ENCODE measurements at regions not wholly inside any gene's neighbourhood (a gene's known extent, or its start where the extent isn't known, plus 50 kb on each side); places are given as distances from the start of the nearest gene placed in this dataset.

DNA sequence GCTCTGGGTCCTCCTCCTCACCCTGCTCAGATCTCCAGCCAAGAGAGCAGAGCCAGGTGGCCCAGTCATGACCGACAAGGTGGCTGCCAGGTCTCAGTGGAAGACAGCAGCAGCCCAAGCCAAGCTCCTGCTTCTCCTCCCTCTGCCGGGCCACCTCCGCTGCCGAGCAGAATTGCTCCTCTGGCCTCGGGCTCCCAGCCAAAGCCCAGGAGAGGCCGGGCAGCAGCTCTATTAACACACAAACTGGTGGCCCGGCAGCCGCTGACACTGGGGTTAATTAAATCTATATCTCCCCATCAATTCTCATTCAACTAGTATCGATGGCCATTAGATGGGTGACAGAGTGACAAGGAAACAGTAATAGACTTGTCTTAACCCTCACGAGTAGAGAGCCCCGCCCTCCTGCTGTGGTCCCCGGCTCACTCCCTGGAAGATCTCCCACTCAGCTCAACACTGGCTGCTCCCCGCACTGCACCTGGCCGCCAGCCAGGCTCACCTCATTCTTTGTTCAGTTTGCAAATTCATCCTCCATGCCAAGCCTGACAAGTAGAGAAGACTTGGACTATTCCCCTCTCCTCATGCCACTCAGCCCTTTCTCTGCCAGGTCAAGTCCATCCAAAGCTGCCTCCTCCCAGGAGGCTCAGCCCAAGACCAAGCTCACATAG, 74.1 kb upstream of the UNC5B start:
- no peak for FAIRE-seq

DNA sequence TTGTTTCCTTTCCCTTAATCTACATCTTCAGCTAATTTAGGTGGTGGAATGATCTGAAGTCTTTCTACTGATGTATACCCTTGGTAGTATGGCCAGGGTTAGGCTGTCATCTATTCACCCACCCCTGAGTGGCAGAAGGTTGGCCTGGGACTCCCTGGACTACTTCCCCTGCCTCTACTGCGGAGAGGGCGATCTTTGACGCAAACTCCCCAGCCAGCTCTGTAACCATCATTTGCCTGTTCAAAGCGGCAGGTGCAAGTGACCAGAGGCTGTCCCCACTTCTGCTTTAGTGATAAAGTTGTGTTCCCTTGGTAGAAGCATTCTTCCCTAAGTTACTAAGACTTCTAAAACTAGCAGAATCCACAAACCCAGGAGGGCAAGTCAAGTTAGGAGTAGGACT, 70.8 kb upstream of the UNC5B start:
- FAIRE-seq = no peak

More for the DNA sequence above, 74.1 kb upstream of the UNC5B start:
- DNase-seq (ENCODE audit: low spot score) = no peak

DNA sequence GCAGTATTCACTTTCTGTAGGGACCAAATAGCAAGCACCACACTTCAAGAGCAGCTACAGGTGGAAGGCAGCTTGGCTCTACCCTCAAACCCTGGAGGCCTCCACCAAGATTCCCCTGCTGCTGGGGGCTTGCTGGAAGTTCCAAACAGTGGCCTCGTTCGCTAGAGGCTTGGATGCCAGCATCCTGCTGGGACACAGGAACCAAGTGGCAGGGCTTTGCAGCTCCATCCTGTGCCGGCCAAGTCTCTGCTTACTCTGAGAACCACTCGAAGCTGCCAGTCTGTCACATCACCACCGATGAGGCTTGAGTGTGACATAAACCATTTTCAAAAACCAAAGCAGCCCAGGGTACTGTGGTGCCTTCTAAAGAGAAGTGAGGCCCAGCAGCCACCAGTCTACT, 69.2 kb upstream of the UNC5B start:
- FAIRE-seq (no peak), DNase-seq (ENCODE audit: low spot score) (no peak)

More for the DNA sequence above, 70.8 kb upstream of the UNC5B start:
- no peak for DNase-seq (ENCODE audit: low spot score)

DNA sequence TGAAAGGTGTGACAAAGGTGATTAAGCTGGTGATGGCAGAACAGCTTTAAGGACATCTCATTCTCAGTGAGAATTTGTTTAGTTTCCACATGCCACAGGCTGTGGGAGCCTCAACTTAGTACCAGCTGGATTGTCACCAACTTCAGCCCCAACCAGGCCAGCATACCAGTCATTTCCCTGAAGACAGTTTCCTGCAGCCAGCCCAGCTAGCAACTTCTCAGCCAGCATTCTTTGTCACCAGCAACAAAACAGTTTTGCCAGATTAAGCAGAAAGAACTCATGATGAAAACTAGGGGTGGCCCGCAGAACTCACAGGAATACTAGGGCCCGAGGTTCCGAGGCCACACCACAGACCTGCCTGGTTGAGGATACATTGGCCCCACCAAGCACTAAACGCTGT, 68.8 kb upstream of the UNC5B start:
- FAIRE-seq (no peak), DNase-seq (ENCODE audit: low spot score) (no peak)

DNA sequence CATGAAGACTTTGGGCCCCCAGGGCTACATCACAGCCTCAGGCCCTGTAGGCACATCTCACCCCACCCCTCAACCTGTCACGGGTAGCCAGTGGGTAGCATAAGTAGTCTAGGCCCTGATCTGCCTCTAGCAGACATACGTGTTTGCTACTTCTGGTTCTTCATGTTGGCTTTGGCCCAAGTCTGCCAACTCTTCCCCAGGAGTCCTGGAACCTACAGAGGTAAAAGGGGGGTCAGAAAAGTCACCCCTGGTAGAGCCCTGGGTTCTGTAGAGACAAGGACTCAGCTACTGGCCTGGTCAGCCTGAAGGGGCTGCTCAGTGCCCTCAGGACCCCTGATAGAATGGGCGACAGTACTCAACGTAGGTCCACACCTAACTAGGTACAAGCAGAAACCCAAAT, 67.5 kb upstream of the UNC5B start:
- no peak for FAIRE-seq

DNA sequence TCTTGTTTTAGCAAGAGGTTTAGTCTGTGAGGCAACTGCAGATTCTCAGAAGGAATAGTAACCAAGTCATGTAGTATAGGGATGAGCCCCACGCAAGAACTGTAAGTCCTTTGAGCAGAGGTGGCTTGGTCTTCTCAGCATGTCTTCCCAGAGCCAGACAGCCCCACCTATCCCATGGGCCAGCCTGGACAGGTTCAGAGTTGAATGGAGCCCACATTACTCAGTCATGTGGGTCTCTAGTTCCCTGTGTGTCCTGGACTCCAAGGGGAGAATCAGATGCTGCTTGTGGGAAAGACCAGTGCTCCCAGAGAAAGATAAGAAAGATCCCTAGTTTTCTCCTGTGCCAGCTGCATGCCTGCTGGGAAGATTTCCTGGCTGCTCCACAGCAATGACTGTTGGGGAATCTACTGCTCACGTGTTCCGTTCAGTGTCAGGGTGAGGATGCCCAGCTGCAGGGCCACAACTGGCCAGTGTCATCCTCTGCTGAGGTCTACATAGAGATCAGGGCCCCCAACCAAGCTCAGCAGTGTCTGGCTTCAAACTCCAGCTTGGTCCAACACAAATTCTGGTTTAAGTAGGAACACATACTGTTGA, 66.9 kb upstream of the UNC5B start:
- FAIRE-seq = no peak

More for the DNA sequence above, 67.5 kb upstream of the UNC5B start:
- no peak for DNase-seq (ENCODE audit: low spot score)

DNA sequence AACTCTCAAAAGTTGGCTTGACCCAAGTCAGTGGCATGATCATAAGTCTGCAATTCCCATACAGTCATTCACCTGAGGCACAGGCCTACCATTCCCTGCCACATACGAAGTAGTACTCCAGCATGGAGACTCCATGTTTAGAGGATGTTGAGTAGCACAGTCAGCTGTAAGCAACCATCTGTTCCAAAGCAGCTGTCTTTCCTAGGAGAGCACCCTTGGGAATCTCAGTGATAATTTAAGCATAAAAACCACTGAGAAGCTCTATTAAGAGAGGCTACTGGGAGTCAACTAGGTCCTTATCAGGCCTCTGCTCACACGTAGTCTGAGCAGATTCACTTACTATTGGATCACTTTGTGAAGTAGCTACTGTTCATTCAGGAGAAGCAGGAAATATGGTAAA, 61.6 kb upstream of the UNC5B start:
- FAIRE-seq = no peak

More for the DNA sequence above, 66.9 kb upstream of the UNC5B start:
- no peak for DNase-seq (ENCODE audit: low spot score)

DNA sequence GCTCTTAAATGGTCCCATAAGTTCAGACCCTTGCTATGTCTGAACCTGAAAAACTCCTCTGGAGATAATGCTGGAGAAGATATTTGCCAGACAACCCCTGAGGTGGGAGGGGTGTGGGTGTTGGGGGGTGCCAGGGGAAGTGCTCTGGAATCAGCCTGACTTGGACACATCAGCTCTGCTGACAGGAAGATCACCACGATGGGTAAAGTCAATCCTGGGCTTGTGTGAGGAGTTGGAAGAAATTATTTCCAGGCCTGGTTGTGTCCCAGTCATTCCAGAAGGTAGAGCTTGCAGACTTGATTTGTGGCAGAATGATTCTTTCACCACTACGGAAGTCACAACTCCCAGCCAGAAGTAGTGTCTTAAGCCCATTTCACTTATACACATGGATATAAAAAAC, 60.3 kb upstream of the UNC5B start:
- no peak for FAIRE-seq
- DNase-seq (ENCODE audit: low spot score) = no peak

More for the DNA sequence above, 61.6 kb upstream of the UNC5B start:
- no peak for DNase-seq (ENCODE audit: low spot score)

DNA sequence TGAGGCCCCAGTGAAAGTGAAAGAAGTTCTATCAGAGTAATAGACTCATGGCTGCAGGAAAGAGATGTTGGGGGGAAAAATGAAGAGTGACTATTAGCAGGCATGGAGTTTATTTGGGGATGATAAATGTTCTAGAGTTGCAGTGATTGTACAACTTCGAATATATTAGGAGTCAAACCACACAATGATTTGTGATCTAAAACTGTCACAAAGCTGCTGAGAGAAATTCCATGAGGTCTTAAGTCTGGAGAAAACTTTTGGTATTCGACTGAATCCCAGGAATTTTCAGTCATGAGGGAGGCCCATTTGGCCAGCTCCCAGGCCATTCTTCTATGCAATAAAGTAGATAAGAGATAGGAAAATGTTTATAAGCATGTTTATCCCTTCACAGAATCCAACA, 55.9 kb upstream of the UNC5B start:
- no peak for FAIRE-seq
- DNase-seq (ENCODE audit: low spot score) = no peak

DNA sequence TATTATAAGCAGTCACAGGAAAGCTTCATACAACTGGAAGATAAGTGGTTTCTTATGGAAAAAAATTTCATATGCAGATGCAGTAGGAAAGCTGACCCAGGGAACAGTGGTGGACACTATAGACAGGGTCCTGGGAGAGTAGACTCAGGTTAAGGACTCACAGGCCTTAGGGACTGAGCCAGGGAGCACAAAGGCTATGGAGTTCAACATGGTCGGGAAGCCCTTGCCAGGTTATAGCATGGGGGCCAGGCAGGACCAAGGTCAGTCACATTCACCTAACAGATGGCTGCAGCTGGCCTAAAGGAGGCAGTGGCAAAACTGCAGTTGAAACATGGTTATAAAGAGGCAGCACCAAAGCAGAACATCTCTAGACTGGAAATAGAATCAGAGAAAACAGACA, 54.9 kb upstream of the UNC5B start:
- FAIRE-seq = no peak
- DNase-seq (ENCODE audit: low spot score) = no peak

DNA sequence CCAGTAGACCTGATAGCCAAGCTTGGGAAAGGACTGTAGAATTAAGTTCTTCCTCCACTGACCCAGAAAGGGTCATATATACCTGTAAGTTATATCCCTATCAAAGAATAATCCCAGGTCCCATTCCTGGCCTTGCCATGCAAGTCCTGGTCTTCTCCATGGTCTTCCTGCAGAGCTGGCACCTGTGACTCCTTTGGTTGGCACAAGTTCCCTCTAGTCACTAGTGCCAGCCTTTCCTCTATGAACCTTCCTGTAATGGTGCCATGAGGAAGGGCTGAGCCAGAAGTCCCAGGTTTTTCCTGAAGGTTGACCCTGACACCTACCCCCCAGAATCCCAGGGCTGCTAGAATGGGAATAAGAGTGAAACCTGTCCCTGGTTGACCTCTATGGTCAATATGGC, 54.1 kb upstream of the UNC5B start:
- FAIRE-seq = no peak

DNA sequence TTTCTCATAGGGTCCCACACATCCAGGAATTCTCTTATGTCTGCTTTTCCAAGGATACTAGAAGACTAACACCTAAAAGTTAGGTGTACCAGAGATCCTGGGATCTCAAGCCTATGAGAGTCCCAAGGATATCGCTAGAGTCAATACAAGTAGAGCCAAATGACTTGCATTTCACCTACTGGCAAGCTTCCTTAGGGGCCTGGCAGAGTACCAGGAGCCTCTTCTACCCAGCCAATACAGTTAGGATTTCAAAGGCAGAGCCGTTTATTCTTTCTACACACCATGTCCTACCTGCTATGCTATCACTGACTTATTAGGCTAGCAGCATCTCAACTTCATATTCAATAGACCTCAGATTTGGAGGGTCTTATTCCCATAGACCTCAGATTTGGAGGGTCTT, 53.5 kb upstream of the UNC5B start:
- FAIRE-seq = no peak
- no peak for DNase-seq (ENCODE audit: low spot score)

More for the DNA sequence above, 54.1 kb upstream of the UNC5B start:
- no peak for DNase-seq (ENCODE audit: low spot score)

DNA sequence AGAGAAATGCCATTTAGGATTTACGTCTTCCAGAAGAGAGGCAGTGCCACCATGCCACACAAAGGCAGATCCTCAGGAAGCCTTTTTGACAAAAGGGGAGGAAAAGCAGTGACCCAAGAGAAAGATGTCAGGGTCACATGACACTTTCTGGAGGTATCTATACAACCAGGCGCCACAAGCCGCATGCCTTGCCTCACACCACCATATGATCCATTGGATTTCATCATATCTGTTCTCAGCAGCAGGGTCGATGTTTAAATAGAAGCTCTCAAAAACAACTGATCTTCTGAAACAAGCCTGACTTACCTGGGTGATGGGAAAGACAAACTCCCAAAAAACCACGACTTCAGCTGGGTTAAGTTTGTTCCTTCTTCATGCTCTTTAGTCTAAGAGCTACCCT, 52.5 kb upstream of the UNC5B start:
- no peak for DNase-seq (ENCODE audit: low spot score)
- no peak for FAIRE-seq

DNA sequence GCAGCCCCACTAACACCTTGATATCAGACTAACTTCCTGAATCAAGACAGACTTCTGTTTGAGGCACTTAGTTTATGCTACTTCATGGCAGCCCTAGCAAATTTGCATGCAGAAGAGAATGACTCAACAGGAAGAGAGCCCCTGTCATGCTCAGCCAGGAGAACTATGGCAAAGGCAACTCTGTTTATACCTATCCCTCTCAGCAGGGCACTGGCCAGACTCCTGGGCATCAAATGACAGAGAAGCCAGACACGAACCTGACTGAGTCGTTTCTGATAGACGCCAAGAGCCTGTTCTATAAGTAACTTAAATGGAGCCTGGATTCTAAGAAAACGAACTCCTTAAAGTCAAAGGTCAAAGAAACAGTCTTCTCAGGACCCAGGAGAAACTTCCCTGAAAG, 50.9 kb upstream of the UNC5B start:
- no peak for DNase-seq (ENCODE audit: low spot score)
- no peak for FAIRE-seq
